ENCODE measurements at regions not wholly inside any gene's neighbourhood (a gene's known extent, or its start where the extent isn't known, plus 50 kb on each side); places are given as distances from the start of the nearest gene placed in this dataset.

GRCh38 chr11:113534625-113535024, 59.4 kb upstream of the DRD2 start:
- TF ChIP-seq, protein P1, sequence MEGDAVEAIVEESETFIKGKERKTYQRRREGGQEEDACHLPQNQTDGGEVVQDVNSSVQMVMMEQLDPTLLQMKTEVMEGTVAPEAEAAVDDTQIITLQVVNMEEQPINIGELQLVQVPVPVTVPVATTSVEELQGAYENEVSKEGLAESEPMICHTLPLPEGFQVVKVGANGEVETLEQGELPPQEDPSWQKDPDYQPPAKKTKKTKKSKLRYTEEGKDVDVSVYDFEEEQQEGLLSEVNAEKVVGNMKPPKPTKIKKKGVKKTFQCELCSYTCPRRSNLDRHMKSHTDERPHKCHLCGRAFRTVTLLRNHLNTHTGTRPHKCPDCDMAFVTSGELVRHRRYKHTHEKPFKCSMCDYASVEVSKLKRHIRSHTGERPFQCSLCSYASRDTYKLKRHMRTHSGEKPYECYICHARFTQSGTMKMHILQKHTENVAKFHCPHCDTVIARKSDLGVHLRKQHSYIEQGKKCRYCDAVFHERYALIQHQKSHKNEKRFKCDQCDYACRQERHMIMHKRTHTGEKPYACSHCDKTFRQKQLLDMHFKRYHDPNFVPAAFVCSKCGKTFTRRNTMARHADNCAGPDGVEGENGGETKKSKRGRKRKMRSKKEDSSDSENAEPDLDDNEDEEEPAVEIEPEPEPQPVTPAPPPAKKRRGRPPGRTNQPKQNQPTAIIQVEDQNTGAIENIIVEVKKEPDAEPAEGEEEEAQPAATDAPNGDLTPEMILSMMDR (IDR thresholded peaks at IDR 0.05): no peak
- TF ChIP-seq EZH2 (IDR thresholded peaks at IDR 0.05): no peak
- no peak for TF ChIP-seq EZH2phosphoT487 (IDR thresholded peaks at IDR 0.05)

Data from neural progenitor cell (in vitro differentiated cells).